Activated T-helper 17 cell treated with anti-CD3 and anti-CD28 coated beads, Interleukin-2, amount 50 U/mL, for 72 hours (primary cell): ENCODE measurements at regions not wholly inside any gene's neighbourhood (a gene's known extent, or its start where the extent isn't known, plus 50 kb on each side); places are given as distances from the start of the nearest gene placed in this dataset.
"Not testable (repeated sequence)": the region's sequence is repeated elsewhere in the genome, so short reads cannot be mapped to it uniquely, and the experiment has no call there.

ENCODE experiments used
- ATAC-seq: fragments of 150-1000 bp; cut with Tn5 transposase; replicated peaks from 2 replicates; pipeline ENCODE4 v1.10.0; 2021; ENCODE audit warnings: mild to moderate bottlenecking, moderate library complexity
- H3K27ac Mint-ChIP-seq: one replicate; pipeline ENCODE4 v1.8.0; 2022; ENCODE audit warnings: mixed read lengths
- H3K27me3 Mint-ChIP-seq: one replicate; pipeline ENCODE4 v1.8.0; 2022; ENCODE audit warnings: mixed read lengths
- H3K36me3 Mint-ChIP-seq: one replicate; pipeline ENCODE4 v1.8.0; 2022; ENCODE audit warnings: low read depth, mild to moderate bottlenecking, mixed read lengths
- H3K4me1 Mint-ChIP-seq: one replicate; pipeline ENCODE4 v1.8.0; 2022; ENCODE audit warnings: mixed read lengths
- H3K4me3 Mint-ChIP-seq: one replicate; pipeline ENCODE4 v1.8.0; 2022; ENCODE audit warnings: mild to moderate bottlenecking, mixed read lengths
- H3K9me3 Mint-ChIP-seq: one replicate; pipeline ENCODE4 v1.8.0; 2022; ENCODE audit warnings: mixed read lengths

- H3K4me3 Mint-ChIP-seq: no peak overlapping the region
- H3K27me3 Mint-ChIP-seq: no peaks in the 10 kb centered on the region
- no peaks in the 10 kb centered on the region for H3K36me3 Mint-ChIP-seq
- H3K4me1 Mint-ChIP-seq: no peaks in the 10 kb centered on the region
- no peak overlapping the region for H3K27ac Mint-ChIP-seq
- H3K9me3 Mint-ChIP-seq: peaks cover 10% of the 10 kb centered on the region
- ATAC-seq: no peak
These were observed 207.8 kb downstream of the RND3 start for GRCh38 chr2:150279686-150280085.

- Mint-ChIP-seq H3K36me3 (no peaks in the 10 kb centered on the region), H3K4me3 (no peak overlapping the region), H3K27ac (no peak overlapping the region), H3K9me3 (peaks cover 10% of the 10 kb centered on the region), H3K27me3 (no peaks in the 10 kb centered on the region), H3K4me1 (no peaks in the 10 kb centered on the region)
- no peak for ATAC-seq
These were observed 210.7 kb downstream of the RND3 start for GRCh38 chr2:150276737-150277136.

DNA sequence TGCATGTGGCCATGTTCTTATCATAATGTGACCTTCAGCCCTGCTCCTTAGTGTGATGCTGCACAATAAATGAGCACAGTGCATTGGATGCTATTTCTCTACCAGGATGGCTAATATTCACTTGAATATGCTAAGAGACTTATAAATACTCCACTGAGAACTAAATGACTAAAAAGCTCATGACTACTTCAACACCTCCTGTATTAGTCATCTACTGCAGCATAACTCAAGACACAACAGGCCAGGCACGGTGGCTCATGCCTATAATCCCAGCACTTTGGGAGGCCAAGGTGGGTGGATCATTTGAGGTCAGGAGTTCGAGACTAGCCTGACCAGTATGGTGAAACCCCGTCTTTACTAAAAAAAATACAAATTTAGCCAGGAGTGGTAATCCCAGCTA, 213.4 kb downstream of the RND3 start:
- Mint-ChIP-seq H3K36me3 (no peaks in the 10 kb centered on the region), H3K4me1 (no peaks in the 10 kb centered on the region), H3K4me3 (no peak overlapping the region), H3K9me3 (peaks cover 10% of the 10 kb centered on the region), H3K27ac (no peak overlapping the region), H3K27me3 (no peaks in the 10 kb centered on the region)
- no peak for ATAC-seq

- no peaks in the 10 kb centered on the region for H3K4me1 Mint-ChIP-seq
- H3K27ac Mint-ChIP-seq: no peak overlapping the region
- ATAC-seq: no peak
- H3K9me3 Mint-ChIP-seq: peaks cover 7% of the 10 kb centered on the region
- no peaks in the 10 kb centered on the region for H3K36me3 Mint-ChIP-seq
- H3K4me3 Mint-ChIP-seq: no peak overlapping the region
- no peaks in the 10 kb centered on the region for H3K27me3 Mint-ChIP-seq
These were observed 215.3 kb downstream of the RND3 start for GRCh38 chr2:150271952-150272802.

GRCh38 chr2:150267651-150268415, 219.6 kb downstream of the RND3 start:
- no peak overlapping the region for H3K4me3 Mint-ChIP-seq
- no peaks in the 10 kb centered on the region for H3K4me1 Mint-ChIP-seq
- no peak overlapping the region for H3K27ac Mint-ChIP-seq
- no peaks in the 10 kb centered on the region for H3K36me3 Mint-ChIP-seq
- no peaks in the 10 kb centered on the region for H3K9me3 Mint-ChIP-seq
- ATAC-seq: no peak
- H3K27me3 Mint-ChIP-seq: no peaks in the 10 kb centered on the region

GRCh38 chr2:150266931-150267330, 220.5 kb downstream of the RND3 start:
- ATAC-seq: no peak
- H3K27me3 Mint-ChIP-seq: no peaks in the 10 kb centered on the region
- no peak overlapping the region for H3K27ac Mint-ChIP-seq
- no peaks in the 10 kb centered on the region for H3K4me1 Mint-ChIP-seq
- no peaks in the 10 kb centered on the region for H3K36me3 Mint-ChIP-seq
- H3K9me3 Mint-ChIP-seq: no peaks in the 10 kb centered on the region
- no peak overlapping the region for H3K4me3 Mint-ChIP-seq

DNA sequence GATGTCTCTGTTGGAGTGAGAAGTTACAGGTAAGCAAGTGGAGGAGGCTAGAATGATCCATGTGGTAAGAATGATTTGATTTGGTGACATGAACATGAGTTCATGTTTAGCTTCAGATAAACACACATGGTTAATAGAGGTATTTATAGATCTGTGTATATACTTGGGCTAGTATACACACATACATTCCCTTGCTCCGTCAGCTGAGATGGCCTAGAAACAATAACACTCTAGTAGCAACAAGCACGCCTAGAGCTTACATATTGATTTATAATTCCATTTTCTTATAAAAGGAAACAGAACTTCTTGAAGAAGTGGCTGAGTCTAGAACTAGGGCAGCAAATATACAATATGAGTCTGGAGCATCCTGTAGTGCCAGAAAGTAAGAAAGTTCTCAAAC, 223.0 kb downstream of the RND3 start:
- Mint-ChIP-seq H3K27ac (no peak overlapping the region), H3K27me3 (no peaks in the 10 kb centered on the region), H3K4me1 (no peaks in the 10 kb centered on the region), H3K36me3 (no peaks in the 10 kb centered on the region), H3K9me3 (no peaks in the 10 kb centered on the region), H3K4me3 (no peak overlapping the region)
- no peak for ATAC-seq

DNA sequence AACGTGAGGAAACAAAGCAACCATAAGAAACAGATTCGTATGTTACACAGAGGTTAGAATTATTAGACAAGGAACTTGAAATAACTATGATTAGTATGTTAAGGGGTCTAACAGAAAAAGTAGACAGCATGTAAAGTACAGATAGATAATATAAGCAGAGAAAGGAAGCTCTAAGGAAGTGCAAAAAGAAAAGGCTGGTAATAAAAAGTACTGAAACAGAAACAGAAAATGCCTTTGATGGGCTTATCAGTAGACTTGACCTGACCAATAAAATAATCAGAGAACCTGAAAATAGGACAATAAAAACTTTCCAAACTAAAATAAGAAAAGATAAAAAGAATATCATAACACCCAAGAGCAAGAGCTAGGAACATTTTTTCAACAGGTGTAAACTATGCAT, 225.8 kb downstream of the RND3 start:
- ATAC-seq: no peak
- Mint-ChIP-seq H3K27me3 (no peaks in the 10 kb centered on the region), H3K27ac (no peak overlapping the region), H3K36me3 (no peaks in the 10 kb centered on the region), H3K4me1 (no peaks in the 10 kb centered on the region), H3K9me3 (peaks cover 4% of the 10 kb centered on the region), H3K4me3 (no peak overlapping the region)

DNA sequence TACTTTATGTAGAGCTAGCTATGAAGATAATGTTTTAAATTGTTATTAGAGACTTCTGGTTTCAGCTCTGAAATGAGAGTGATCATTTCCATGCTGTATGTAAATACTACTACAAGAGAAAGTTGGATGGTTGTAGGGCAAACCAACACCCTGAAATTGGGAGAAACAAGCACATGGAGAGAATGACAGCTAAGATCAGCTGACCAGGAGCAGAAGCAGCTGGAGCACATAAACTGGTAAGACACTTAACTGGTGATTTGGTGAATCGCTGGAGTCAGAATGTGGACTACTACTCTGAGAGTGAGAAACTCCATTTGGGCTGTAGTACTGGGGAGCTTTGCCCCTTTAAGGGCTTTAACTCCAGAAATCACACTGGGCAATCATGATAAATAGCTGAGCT, 226.8 kb downstream of the RND3 start:
- no peaks in the 10 kb centered on the region for H3K36me3 Mint-ChIP-seq
- H3K27ac Mint-ChIP-seq: no peak overlapping the region
- ATAC-seq: no peak
- H3K4me1 Mint-ChIP-seq: no peaks in the 10 kb centered on the region
- no peak overlapping the region for H3K4me3 Mint-ChIP-seq
- H3K9me3 Mint-ChIP-seq: peaks cover 4% of the 10 kb centered on the region
- H3K27me3 Mint-ChIP-seq: no peaks in the 10 kb centered on the region

DNA sequence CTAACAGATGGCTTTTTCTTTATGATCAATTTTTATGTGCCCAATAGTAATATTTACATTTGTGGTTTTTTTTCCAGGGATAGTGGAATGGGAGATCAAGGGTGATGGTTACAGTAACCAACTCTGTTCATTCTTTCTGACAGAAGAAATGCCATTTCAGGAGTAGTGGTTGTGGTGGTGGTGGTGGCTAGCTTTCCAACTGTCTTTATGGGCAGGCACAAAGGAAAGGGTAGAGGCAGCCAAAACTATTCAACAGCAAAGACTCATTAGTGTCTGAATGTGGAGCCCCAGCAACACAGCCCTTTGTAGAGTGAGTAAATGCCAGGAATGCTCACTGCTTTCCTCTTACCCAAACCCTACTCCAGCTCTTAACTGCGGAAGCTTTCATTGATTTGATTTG, 227.7 kb downstream of the RND3 start:
- Mint-ChIP-seq H3K4me3 (no peak overlapping the region), H3K9me3 (peaks cover 4% of the 10 kb centered on the region), H3K27ac (no peak overlapping the region), H3K4me1 (no peaks in the 10 kb centered on the region), H3K27me3 (no peaks in the 10 kb centered on the region), H3K36me3 (no peaks in the 10 kb centered on the region)
- ATAC-seq: no peak

GRCh38 chr2:150258781-150259307, 228.6 kb downstream of the RND3 start:
- Mint-ChIP-seq H3K4me1 (no peaks in the 10 kb centered on the region), H3K9me3 (peaks cover 4% of the 10 kb centered on the region), H3K27me3 (no peaks in the 10 kb centered on the region), H3K27ac (no peak overlapping the region), H3K4me3 (no peak overlapping the region), H3K36me3 (no peaks in the 10 kb centered on the region)
- no peak for ATAC-seq

DNA sequence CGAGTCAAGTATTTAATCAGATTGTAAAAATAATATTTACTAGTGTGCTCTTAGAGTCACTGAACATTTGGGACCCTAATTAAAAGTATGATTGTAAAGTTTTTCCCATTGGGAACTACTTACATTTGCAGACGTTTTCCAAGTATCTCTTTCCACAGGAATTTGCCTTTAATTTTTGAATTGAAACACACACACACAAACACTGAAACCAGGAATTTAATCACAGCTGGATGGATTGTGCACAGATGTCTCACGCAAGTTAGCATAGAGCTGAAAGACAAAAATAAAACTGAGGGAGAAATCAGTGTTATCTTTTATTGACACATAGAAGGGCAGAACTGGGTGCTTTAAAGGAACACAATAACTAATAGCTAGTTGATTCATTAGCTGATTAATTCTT, 230.7 kb downstream of the RND3 start:
- Mint-ChIP-seq H3K9me3 (peaks cover 10% of the 10 kb centered on the region), H3K27ac (no peak overlapping the region), H3K4me1 (no peaks in the 10 kb centered on the region), H3K27me3 (no peaks in the 10 kb centered on the region), H3K36me3 (no peaks in the 10 kb centered on the region), H3K4me3 (no peak overlapping the region)
- ATAC-seq: no peak

GRCh38 chr2:150255528-150255927, 231.9 kb downstream of the RND3 start:
- H3K27me3 Mint-ChIP-seq: no peaks in the 10 kb centered on the region
- no peak for ATAC-seq
- no peak overlapping the region for H3K27ac Mint-ChIP-seq
- H3K4me1 Mint-ChIP-seq: no peaks in the 10 kb centered on the region
- no peaks in the 10 kb centered on the region for H3K36me3 Mint-ChIP-seq
- no peak overlapping the region for H3K4me3 Mint-ChIP-seq
- peaks cover 10% of the 10 kb centered on the region for H3K9me3 Mint-ChIP-seq

GRCh38 chr2:150249735-150250134, 237.7 kb downstream of the RND3 start:
- H3K27me3 Mint-ChIP-seq, H3K36me3 Mint-ChIP-seq, H3K9me3 Mint-ChIP-seq, H3K4me3 Mint-ChIP-seq, H3K27ac Mint-ChIP-seq, H3K4me1 Mint-ChIP-seq, ATAC-seq: not testable (repeated sequence)

DNA sequence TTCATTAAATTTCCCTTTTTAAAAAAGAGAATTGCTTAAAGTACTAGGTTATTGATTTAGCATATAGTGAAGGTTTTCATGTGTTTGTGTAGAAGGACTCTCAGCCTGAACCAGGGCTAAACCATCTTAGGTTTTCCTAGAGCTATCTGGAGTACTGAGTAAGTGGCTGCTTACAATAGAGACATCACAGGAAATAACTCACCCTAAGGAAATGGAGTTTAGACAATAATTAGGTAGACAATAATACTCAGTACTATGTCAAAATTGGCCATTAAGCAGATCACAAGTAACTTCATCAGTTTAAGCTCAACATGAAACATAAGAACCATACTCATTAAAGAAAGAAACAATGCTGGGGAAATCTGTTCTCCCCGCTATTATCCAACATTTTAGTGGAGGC, 240.0 kb downstream of the RND3 start:
- no peak overlapping the region for H3K27ac Mint-ChIP-seq
- H3K4me1 Mint-ChIP-seq: no peaks in the 10 kb centered on the region
- H3K36me3 Mint-ChIP-seq: no peaks in the 10 kb centered on the region
- no peak for ATAC-seq
- H3K4me3 Mint-ChIP-seq: no peak overlapping the region
- H3K27me3 Mint-ChIP-seq: no peaks in the 10 kb centered on the region
- H3K9me3 Mint-ChIP-seq: no peaks in the 10 kb centered on the region
